SJSA1 (cell line): ENCODE measurements at regions not wholly inside any gene's neighbourhood (a gene's known extent, or its start where the extent isn't known, plus 50 kb on each side); places are given as distances from the start of the nearest gene placed in this dataset.

Source experiments
- DNase-seq, 2 experiments: peaks; one replicate each; pipeline ENCODE4 v3.0.0-alpha.2; 2015 to 2020; ENCODE audit warnings: low spot score in 2 of 2, low read depth in 1 of 2
- H3K27ac ChIP-seq: fragments of 250-450 bp; sonication (Bioruptor Pico); 2 replicates; pipeline ENCODE4 v1.5.1; 2020; ENCODE audit warnings: mild to moderate bottlenecking, moderate library complexity
- H3K27me3 ChIP-seq: fragments of 250-450 bp; sonication (Bioruptor Pico); replicated peaks from 2 replicates; pipeline ENCODE4 v1.5.1; 2020; ENCODE audit warnings: mild to moderate bottlenecking, moderate library complexity
- H3K36me3 ChIP-seq: fragments of 250-450 bp; sonication (Bioruptor Pico); 2 replicates; pipeline ENCODE4 v1.5.1; 2020; ENCODE audit warnings: mild to moderate bottlenecking
- H3K4me1 ChIP-seq: fragments of 250-450 bp; sonication (Bioruptor Pico); replicated peaks from 2 replicates; pipeline ENCODE4 v1.6.1; 2021; ENCODE audit warnings: mild to moderate bottlenecking
- H3K4me3 ChIP-seq: fragments of 250-450 bp; sonication (Bioruptor Pico); 2 replicates; pipeline ENCODE4 v1.5.1; 2020; ENCODE audit warnings: mild to moderate bottlenecking
- H3K9me3 ChIP-seq: fragments of 250-450 bp; sonication (Bioruptor Pico); replicated peaks from 2 replicates; pipeline ENCODE4 v1.5.1; 2020; ENCODE audit warnings: mild to moderate bottlenecking

DNA sequence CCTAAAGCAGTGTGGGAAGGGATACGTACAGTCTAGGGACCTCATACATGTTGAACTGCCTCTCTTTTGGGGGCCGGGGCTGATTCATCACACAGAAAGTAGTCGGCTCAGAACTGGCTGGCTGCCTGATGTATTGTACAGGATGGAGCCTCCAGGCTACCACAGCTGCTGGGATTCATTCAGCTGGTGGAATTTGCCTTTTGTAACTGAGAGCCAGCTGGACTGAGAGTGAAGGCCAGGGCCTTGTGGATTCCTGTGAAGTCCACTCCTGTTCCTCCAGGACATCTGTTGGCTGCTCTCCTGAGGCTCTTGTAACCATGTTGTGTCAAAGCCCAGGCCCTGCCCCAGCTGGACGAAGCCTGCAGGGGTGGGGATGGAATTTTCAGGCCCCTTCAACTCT, 116.3 kb upstream of the PRICKLE1 start:
- peak overlapping the region; percentile 27; the same call in 1 of the 2 replicates for H3K27ac ChIP-seq
- H3K36me3 ChIP-seq, result no peaks in the 10 kb centered on the region
- H3K4me1 ChIP-seq, result peaks cover 11% of the 10 kb centered on the region
- DNase-seq, result peak in 1 of 2 experiments; percentile 24
- H3K9me3 ChIP-seq, result no peaks in the 10 kb centered on the region
- no peaks in the 10 kb centered on the region for H3K27me3 ChIP-seq
- H3K4me3 ChIP-seq, result no peak overlapping the region

DNA sequence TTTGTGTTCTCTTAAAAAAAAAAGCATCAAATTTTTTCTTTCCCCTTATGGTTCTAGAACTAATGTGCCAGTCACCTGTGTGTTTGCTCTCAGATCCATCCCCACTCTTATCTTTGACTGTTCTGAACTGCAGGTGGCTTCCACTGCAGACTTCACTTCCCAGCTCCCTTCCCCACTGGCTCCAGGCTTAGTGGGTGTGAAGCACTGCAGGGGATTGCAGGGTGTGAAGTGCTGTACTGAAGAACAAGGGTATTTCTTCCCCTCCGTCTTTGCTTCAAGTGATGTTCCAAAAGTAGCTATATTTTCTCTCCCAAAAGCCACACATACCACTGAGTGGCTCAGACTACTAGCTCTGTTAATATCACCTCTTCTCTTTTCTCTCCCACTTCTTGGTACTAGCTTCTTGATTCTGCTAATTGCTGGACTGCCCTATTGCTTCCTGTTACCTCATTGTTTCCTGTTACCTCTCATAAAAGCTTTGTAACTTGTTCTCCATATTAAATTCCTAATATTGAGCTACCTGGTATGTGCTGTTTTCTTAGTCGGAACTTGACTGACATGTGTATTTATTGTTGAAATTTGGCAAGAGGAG, 115.4 kb upstream of the PRICKLE1 start:
- Histone ChIP-seq H3K27me3 (no peaks in the 10 kb centered on the region), H3K4me3 (no peak overlapping the region), H3K36me3 (no peaks in the 10 kb centered on the region), H3K4me1 (peaks cover 11% of the 10 kb centered on the region), H3K27ac (no peak overlapping the region), H3K9me3 (no peaks in the 10 kb centered on the region)
- DNase-seq, result no peak

DNA sequence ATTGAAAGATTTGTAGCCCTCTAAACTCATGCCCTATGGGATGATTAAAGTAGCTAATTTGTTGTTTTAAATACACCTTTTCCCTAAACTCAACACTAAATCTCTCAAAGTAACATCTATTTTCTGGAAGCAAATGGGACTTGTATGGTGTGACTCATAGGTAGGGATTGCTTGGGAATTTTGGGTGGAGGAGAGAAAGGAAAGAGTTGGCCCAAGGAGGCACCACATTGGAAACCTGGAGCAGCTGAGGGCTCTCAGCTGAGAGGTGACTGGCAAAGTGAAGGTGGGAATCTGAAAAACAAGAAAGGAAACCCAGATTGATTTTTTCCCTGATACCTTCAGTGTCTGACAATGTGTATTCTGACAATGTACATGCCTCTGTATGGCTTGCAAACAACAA, 114.8 kb upstream of the PRICKLE1 start:
- DNase-seq, result no peak
- Histone ChIP-seq H3K9me3 (no peaks in the 10 kb centered on the region), H3K4me3 (no peak overlapping the region), H3K27ac (no peak overlapping the region), H3K27me3 (no peaks in the 10 kb centered on the region), H3K4me1 (peaks cover 11% of the 10 kb centered on the region), H3K36me3 (no peaks in the 10 kb centered on the region)

DNA sequence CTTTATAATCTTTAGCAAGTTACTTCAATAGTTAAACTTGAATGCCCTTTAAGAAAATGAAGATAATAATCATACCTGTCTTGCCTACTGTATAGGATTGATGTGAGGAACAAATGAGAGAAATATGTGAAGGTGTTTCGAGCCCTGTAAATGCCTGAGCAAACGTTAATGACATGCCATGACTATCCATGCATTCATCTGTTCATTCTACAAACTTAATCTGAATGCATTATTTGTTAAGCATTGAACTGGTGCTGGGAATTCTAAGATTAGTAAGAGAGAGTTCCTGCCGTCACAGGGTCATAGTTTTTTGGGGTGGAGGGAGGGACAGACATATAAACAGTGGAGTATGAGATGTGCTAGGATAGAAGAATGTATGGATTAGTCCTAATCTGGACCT, 111.5 kb upstream of the PRICKLE1 start:
- no peaks in the 10 kb centered on the region for H3K9me3 ChIP-seq
- no peak for DNase-seq
- no peak overlapping the region for H3K4me3 ChIP-seq
- H3K4me1 ChIP-seq, result peaks cover 4% of the 10 kb centered on the region
- H3K27me3 ChIP-seq, result 0 out of 2 replicates have a peak, but pooled peaks cover 3% of the 10 kb centered on the region
- no peaks in the 10 kb centered on the region for H3K36me3 ChIP-seq
- no peak overlapping the region for H3K27ac ChIP-seq

DNA sequence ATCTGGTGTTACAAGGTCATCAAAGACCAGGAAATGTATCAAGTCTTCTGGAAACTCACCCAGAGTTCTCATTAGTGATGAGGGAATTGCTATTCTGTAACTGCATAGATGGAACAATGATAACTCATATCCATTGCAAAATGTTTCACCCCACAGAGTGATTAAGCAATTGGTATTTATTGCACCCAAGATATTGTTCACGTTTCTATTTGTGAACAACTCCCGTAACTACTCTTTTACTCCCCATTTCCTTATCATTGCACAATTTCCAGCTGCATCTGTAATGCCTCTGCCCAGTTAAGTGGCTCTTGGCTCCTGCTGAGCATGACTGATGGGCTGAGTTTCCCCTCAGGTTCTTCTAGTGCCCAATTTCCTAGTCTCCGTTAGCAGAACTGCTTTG, 108.7 kb upstream of the PRICKLE1 start:
- no peak for DNase-seq
- Histone ChIP-seq H3K36me3 (no peaks in the 10 kb centered on the region), H3K4me1 (0 out of 2 replicates have a peak, but pooled peaks cover 1% of the 10 kb centered on the region), H3K27me3 (0 out of 2 replicates have a peak, but pooled peaks cover 3% of the 10 kb centered on the region), H3K4me3 (no peak overlapping the region), H3K27ac (no peak overlapping the region), H3K9me3 (no peaks in the 10 kb centered on the region)

DNA sequence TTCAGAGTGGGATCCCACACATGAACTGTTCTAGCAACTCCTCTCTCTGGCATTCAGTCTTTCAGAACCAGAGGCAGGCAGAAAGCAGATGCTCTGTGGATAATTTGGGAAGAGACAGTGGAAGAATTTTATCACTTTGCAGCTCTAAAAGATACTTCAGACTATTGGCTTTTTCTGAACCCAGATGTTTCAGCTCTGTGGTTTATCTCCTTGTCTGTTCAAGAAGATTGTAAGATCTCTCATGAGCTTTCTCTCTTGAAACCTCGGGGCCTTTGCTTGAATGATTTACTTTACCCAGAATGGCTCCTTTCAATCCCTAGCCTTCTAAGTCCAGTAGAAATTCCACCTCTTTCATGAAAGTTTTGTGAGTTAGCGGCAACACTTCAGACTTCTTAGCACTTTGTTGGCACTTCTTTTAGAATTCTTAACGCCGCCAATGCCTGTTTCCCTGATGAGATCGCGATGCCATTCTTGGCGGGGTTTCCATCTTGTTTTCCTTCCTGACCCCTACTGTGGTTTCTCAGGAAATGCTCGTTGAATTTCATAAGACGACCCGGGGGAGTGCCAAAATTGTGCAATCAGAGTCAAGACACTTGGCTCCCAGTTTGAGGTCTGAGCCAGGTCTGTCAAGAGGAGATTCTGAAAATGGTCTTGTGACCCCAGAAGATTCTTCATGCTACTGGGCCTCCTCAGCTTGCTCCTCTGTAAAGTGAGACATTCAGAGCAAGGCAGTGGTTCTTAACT, 107.0 kb upstream of the PRICKLE1 start:
- Histone ChIP-seq H3K4me3 (no peak overlapping the region), H3K27ac (no peak overlapping the region), H3K36me3 (no peaks in the 10 kb centered on the region), H3K27me3 (0 out of 2 replicates have a peak, but pooled peaks cover 3% of the 10 kb centered on the region), H3K9me3 (no peaks in the 10 kb centered on the region), H3K4me1 (0 out of 2 replicates have a peak, but pooled peaks cover 5% of the 10 kb centered on the region)
- no peak for DNase-seq

DNA sequence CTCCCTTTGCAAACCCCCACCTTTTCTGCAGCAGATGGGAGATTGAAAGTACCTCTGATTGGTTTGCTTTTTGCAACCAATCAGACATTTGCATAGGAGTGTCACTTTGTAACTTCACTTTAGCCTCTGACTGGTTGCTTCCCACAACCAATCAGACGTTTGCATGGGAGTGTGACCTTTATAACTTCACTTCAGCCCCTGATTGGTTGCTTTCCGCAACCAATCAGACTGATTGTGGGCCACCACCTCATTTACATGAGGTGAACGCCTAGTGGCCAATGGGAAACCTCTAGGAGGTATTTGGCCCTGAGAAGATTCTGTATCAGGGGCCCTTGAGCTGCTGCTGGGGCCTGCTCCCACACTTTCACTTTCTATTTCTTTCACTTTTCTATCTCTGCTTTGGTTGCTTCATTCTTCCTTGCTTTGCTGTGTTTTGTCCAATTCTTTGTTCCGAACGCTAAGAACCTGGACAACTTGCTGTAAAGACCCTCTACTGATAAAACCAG, 106.0 kb upstream of the PRICKLE1 start:
- no peaks in the 10 kb centered on the region for H3K9me3 ChIP-seq
- H3K4me3 ChIP-seq, result no peak overlapping the region
- no peak overlapping the region for H3K27ac ChIP-seq
- H3K4me1 ChIP-seq, result 0 out of 2 replicates have a peak, but pooled peaks cover 5% of the 10 kb centered on the region
- 0 out of 2 replicates have a peak, but pooled peaks cover 3% of the 10 kb centered on the region for H3K27me3 ChIP-seq
- H3K36me3 ChIP-seq, result no peaks in the 10 kb centered on the region
- DNase-seq, result no peak

DNA sequence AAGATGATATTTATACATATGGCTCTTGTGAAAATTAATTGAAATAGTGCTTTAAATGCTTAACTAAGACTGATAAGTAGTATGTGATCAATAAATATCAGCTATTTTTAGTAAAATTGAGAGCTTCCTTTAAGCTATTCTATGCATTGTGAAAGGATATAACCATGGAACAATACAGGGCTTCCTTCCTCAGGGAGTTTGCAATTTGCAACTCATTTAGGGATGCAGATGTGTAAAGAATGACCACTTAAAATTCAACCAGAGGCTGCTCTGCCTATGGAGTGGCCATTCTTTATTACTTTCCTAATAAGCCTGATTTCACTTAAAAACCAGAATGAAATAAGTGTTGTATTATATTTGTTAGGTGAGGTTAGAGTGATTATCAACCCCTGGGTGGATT, 103.2 kb upstream of the PRICKLE1 start:
- peak in 1 of 2 experiments; percentile 5 for DNase-seq
- H3K9me3 ChIP-seq, result no peaks in the 10 kb centered on the region
- H3K36me3 ChIP-seq, result no peaks in the 10 kb centered on the region
- peak overlapping the region; percentile 56; the same call in 1 of the 2 replicates for H3K27ac ChIP-seq
- H3K4me1 ChIP-seq, result 0 out of 2 replicates have a peak, but pooled peaks cover 5% of the 10 kb centered on the region
- H3K4me3 ChIP-seq, result peak overlapping the region; percentile 43
- H3K27me3 ChIP-seq, result no peaks in the 10 kb centered on the region

DNA sequence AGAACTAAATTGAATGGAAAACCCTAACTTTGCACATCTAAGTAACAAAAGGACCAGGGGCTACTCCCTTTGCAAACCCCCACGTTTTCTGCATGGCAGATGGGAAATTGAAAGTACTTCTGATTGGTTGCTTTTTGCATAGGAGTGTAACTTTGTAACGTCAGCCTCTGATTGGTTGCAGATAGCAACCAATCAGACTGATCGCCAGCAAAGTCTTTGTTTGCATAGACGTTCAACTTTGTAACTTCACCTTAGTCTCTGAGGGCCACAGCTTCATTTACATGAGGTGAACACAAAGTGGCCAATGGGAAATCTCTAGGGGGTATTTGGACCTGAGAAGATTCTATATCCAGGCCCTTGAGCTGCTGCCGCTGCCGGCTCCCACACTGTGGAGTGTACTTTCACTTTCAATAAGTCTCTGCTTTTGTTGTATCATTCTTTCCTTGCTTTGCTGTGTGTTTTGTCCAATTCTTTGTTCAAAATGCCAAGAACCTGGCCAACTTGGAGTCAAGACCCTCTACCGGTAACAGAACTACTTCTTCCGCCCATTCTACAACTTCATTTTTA, 102.5 kb upstream of the PRICKLE1 start:
- DNase-seq, result peak in 1 of 2 experiments; percentile 75
- peak overlapping the region; percentile 43 for H3K4me3 ChIP-seq
- no peaks in the 10 kb centered on the region for H3K9me3 ChIP-seq
- peak overlapping the region; percentile 56 for H3K27ac ChIP-seq
- H3K27me3 ChIP-seq, result no peaks in the 10 kb centered on the region
- no peaks in the 10 kb centered on the region for H3K36me3 ChIP-seq
- H3K4me1 ChIP-seq, result 0 out of 2 replicates have a peak, but pooled peaks cover 5% of the 10 kb centered on the region

DNA sequence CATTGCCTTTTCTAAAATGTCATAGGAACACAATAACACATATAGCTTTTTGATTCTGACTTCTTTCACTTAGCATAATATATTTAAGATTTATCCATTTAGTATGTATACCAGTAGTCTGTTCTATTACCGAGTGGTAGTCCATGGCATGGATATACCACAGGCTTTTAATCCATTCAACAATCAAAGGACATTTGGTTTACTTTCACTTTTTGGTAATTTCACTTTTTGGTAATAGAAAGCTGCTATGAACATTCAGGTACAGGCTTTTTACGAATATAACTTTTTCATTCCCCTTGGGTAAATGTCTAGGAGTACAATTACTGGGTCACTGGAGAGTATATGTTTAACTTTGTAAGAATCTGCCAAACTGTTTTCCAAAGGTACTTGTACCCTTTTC, 100.7 kb upstream of the PRICKLE1 start:
- Histone ChIP-seq H3K27me3 (no peaks in the 10 kb centered on the region), H3K27ac (no peak overlapping the region), H3K4me3 (no peak overlapping the region)

DNA sequence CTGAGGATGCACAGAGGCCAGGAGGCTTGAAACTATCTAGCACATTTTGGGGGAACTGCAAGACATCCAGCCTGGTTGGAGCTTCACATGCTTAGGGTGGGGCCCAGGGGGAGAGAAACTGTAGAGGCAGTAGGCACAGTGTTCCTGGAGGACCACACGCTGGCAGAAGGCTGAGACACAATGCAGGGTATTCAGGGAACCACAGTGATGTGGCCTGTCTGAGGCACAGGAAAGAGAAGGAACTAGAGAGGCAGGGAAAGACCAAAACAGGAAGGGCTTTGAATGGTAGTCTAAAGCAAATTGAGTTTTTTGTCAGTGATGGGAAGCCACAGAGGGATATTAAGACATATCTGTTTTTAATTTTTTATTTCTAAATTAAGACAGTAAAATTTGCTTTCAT, 100.2 kb upstream of the PRICKLE1 start:
- Histone ChIP-seq H3K27me3 (no peaks in the 10 kb centered on the region), H3K9me3 (no peaks in the 10 kb centered on the region), H3K27ac (no peak overlapping the region), H3K4me3 (no peak overlapping the region), H3K4me1 (0 out of 2 replicates have a peak, but pooled peaks cover 5% of the 10 kb centered on the region), H3K36me3 (no peaks in the 10 kb centered on the region)
- no peak for DNase-seq

More for the DNA sequence above, 100.7 kb upstream of the PRICKLE1 start:
- H3K9me3 ChIP-seq, result no peaks in the 10 kb centered on the region
- 0 out of 2 replicates have a peak, but pooled peaks cover 5% of the 10 kb centered on the region for H3K4me1 ChIP-seq
- no peak for DNase-seq
- H3K36me3 ChIP-seq, result no peaks in the 10 kb centered on the region

DNA sequence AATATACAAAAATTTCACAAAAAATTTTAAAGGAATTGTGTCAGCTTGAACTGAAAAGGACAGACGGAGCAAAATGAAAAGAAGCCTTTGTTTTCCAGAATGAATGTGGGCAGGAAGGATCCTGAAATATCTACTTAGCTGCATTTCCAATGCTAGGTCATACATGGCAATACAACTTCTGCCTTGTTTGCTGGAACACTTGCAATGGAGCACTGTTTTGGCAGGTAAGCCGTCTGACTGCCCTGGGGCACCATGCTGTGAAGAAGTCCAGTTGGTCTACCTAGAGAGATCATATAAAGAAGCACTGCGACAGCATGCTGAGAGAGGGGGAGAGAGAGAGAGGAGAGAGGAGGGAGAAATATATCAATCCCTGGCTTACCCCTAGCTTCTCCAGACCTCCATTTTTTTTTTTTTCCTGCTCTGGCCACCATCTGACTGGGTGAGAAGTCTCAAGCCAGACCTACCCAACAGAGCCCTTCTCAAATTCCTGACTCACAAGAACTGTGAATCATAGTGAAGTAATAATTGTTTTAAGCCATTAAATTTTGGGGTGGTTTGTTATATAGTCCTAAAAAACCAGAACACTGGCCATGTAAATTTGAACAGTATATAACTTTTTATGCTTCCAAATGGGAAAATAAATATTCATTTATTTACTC, 97.1 kb upstream of the PRICKLE1 start:
- Histone ChIP-seq H3K27me3 (no peaks in the 10 kb centered on the region), H3K4me1 (peaks cover 11% of the 10 kb centered on the region), H3K9me3 (no peaks in the 10 kb centered on the region), H3K27ac (no peak overlapping the region), H3K36me3 (no peaks in the 10 kb centered on the region), H3K4me3 (no peak overlapping the region)
- DNase-seq, result no peak

DNA sequence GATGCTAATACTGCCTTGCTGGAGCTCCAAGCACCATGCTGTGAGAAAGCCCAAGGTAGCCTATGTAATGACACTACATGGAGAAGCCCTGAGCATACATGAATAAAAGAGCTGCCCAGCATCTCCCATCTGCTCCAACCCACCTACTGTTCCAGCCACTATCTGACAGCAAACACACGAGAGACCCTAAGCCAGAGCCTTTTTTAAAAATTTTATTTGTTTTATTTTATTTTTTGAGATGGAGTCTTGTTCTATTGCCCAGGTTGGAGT, 95.2 kb upstream of the PRICKLE1 start:
- no peaks in the 10 kb centered on the region for H3K27me3 ChIP-seq

More for the DNA sequence above, 95.2 kb upstream of the PRICKLE1 start:
- Histone ChIP-seq H3K4me3 (no peak overlapping the region), H3K4me1 (peaks cover 20% of the 10 kb centered on the region), H3K27ac (no peak overlapping the region), H3K36me3 (no peaks in the 10 kb centered on the region), H3K9me3 (no peaks in the 10 kb centered on the region)
- DNase-seq, result no peak
